ENCODE measurements at regions not wholly inside any gene's neighbourhood (a gene's known extent, or its start where the extent isn't known, plus 50 kb on each side); places are given as distances from the start of the nearest gene placed in this dataset.

GRCh38 chr1:99559166-99559565, 86.7 kb upstream of the PALMD start:
- Histone ChIP-seq H3K4me1 (no peaks in the 10 kb centered on the region), H3K27ac (no peak overlapping the region), H3K9me3 (no peaks in the 10 kb centered on the region), H3K4me3 (no peak overlapping the region), H3K36me3 (no peaks in the 10 kb centered on the region), H3K27me3 (no peaks in the 10 kb centered on the region)
- ATAC-seq (ENCODE audit: low FRiP score in 2 of 2) (no peak), DNase-seq (no peak)
- WGBS, 2 donors, result 45 to 46% methylated on average over 2 of the region's 2 CpGs
- TF ChIP-seq CTCF (IDR thresholded peaks at IDR 0.05) (no peak), POLR2A (IDR thresholded peaks at IDR 0.05) (no peak), EP300 (IDR thresholded peaks at IDR 0.05) (no peak), POLR2AphosphoS5 (IDR thresholded peaks at IDR 0.05) (no peak)

GRCh38 chr1:99560207-99561040, 85.5 kb upstream of the PALMD start:
- Histone ChIP-seq H3K36me3 (no peaks in the 10 kb centered on the region), H3K27me3 (no peaks in the 10 kb centered on the region), H3K4me3 (no peak overlapping the region), H3K27ac (no peak overlapping the region), H3K9me3 (no peaks in the 10 kb centered on the region), H3K4me1 (no peaks in the 10 kb centered on the region)
- WGBS, 2 donors, result 78 to 82% methylated on average over 3 of the region's 3 CpGs
- TF ChIP-seq POLR2AphosphoS5 (IDR thresholded peaks at IDR 0.05) (no peak), EP300 (IDR thresholded peaks at IDR 0.05) (no peak)
- DNase-seq, result no peak
- ATAC-seq (ENCODE audit: low FRiP score in 2 of 2), result no peak

- Histone ChIP-seq H3K4me1 (no peaks in the 10 kb centered on the region), H3K36me3 (no peaks in the 10 kb centered on the region), H3K27me3 (no peaks in the 10 kb centered on the region), H3K27ac (no peak overlapping the region), H3K9me3 (no peaks in the 10 kb centered on the region), H3K4me3 (no peak overlapping the region)
- TF ChIP-seq POLR2AphosphoS5 (IDR thresholded peaks at IDR 0.05), result no peak
- ATAC-seq (ENCODE audit: low FRiP score in 2 of 2) (no peak), DNase-seq (no peak)
- WGBS, 2 donors, result 95% methylated on average over 6 of the region's 6 CpGs
Observed at GRCh38 chr1:99561952-99562351, 84.0 kb upstream of the PALMD start.

GRCh38 chr1:99565606-99566289, 80.2 kb upstream of the PALMD start:
- TF ChIP-seq EP300 (IDR thresholded peaks at IDR 0.05), result no peak
- TF ChIP-seq POLR2AphosphoS5 (IDR thresholded peaks at IDR 0.05), result no peak
- TF ChIP-seq CTCF (IDR thresholded peaks at IDR 0.05), result no peak
- no peak for TF ChIP-seq POLR2A (IDR thresholded peaks at IDR 0.05)
- Histone ChIP-seq H3K4me3 (no peak overlapping the region), H3K27ac (no peak overlapping the region), H3K36me3 (no peaks in the 10 kb centered on the region), H3K4me1 (no peaks in the 10 kb centered on the region), H3K9me3 (no peaks in the 10 kb centered on the region), H3K27me3 (no peaks in the 10 kb centered on the region)
- ATAC-seq (ENCODE audit: low FRiP score in 2 of 2), result no peak
- DNase-seq, result no peak
- 86 to 92% methylated on average over 1 of the region's 1 CpG for WGBS, 2 donors

GRCh38 chr1:99566290-99567021, 79.5 kb upstream of the PALMD start:
- no peak overlapping the region for H3K27ac ChIP-seq
- no peak for TF ChIP-seq EP300 (IDR thresholded peaks at IDR 0.05)
- TF ChIP-seq CTCF (IDR thresholded peaks at IDR 0.05), result no peak
- no peak for TF ChIP-seq POLR2AphosphoS5 (IDR thresholded peaks at IDR 0.05)
- no peak for TF ChIP-seq POLR2A (IDR thresholded peaks at IDR 0.05)
- H3K4me1 ChIP-seq, result no peaks in the 10 kb centered on the region
- no peaks in the 10 kb centered on the region for H3K36me3 ChIP-seq
- no peak overlapping the region for H3K4me3 ChIP-seq
- DNase-seq (no peak), ATAC-seq (ENCODE audit: low FRiP score in 2 of 2) (no peak)
- WGBS, 2 donors, result 80 to 82% methylated on average over 4 of the region's 4 CpGs
- H3K27me3 ChIP-seq, result no peaks in the 10 kb centered on the region
- H3K9me3 ChIP-seq, result no peaks in the 10 kb centered on the region
